HTR-8/SVneo (cell line): ENCODE measurements at regions not wholly inside any gene's neighbourhood (a gene's known extent, or its start where the extent isn't known, plus 50 kb on each side); places are given as distances from the start of the nearest gene placed in this dataset.

Experiments
- DNase-seq: peaks from one replicate; pipeline ENCODE4 v3.0.0; 2011; ENCODE audit warnings: low spot score, mixed read lengths; ENCODE audit not compliant: insufficient read length
- FAIRE-seq: peaks from 2 replicates; lab custom pipeline; 2011; peaks lifted over from hg19 to GRCh38; lab: Jason Lieb, UNC

- no peak for FAIRE-seq
- DNase-seq = no peak
Observed at GRCh38 chr9:80041821-80042220, 470.1 kb downstream of the TLE4 start.

- DNase-seq (no peak), FAIRE-seq (no peak)
Observed at GRCh38 chr9:80040457-80040856, 468.7 kb downstream of the TLE4 start.

GRCh38 chr9:80030801-80031200, 459.0 kb downstream of the TLE4 start:
- no peak for DNase-seq
- FAIRE-seq = no peak

GRCh38 chr9:80028501-80028900, 456.7 kb downstream of the TLE4 start:
- DNase-seq (no peak), FAIRE-seq (no peak)

- no peak for DNase-seq
- FAIRE-seq = no peak
Observed at GRCh38 chr9:80025796-80026520, 454.2 kb downstream of the TLE4 start.

GRCh38 chr9:80025131-80025530, 453.4 kb downstream of the TLE4 start:
- DNase-seq = no peak
- FAIRE-seq = no peak

GRCh38 chr9:80020530-80020929, 448.8 kb downstream of the TLE4 start:
- DNase-seq (no peak), FAIRE-seq (no peak)

- no peak for DNase-seq
- FAIRE-seq = no peak
Observed at GRCh38 chr9:80020056-80020455, 448.3 kb downstream of the TLE4 start.

GRCh38 chr9:80013891-80014290, 442.1 kb downstream of the TLE4 start:
- DNase-seq (no peak), FAIRE-seq (no peak)

GRCh38 chr9:80012557-80013330, 441.0 kb downstream of the TLE4 start:
- FAIRE-seq (no peak), DNase-seq (no peak)

GRCh38 chr9:80009204-80009603, 437.4 kb downstream of the TLE4 start:
- DNase-seq (no peak), FAIRE-seq (no peak)

GRCh38 chr9:80004714-80005113, 432.9 kb downstream of the TLE4 start:
- FAIRE-seq = no peak
- no peak for DNase-seq

GRCh38 chr9:79990536-79990935, 418.8 kb downstream of the TLE4 start:
- DNase-seq (no peak), FAIRE-seq (no peak)

- FAIRE-seq (no peak), DNase-seq (no peak)
Observed at GRCh38 chr9:79989079-79989478, 417.3 kb downstream of the TLE4 start.

GRCh38 chr9:79988126-79988525, 416.4 kb downstream of the TLE4 start:
- no peak for FAIRE-seq

GRCh38 chr9:79986437-79986836, 414.7 kb downstream of the TLE4 start:
- FAIRE-seq = no peak
- no peak for DNase-seq

More at GRCh38 chr9:79988126-79988525, 416.4 kb downstream of the TLE4 start:
- no peak for DNase-seq

GRCh38 chr9:79985772-79986171, 414.0 kb downstream of the TLE4 start:
- FAIRE-seq (no peak), DNase-seq (no peak)

- DNase-seq = no peak
- FAIRE-seq = no peak
Observed at GRCh38 chr9:79985264-79985663, 413.5 kb downstream of the TLE4 start.

GRCh38 chr9:79984429-79985067, 412.8 kb downstream of the TLE4 start:
- FAIRE-seq = no peak

GRCh38 chr9:79980432-79980831, 408.7 kb downstream of the TLE4 start:
- DNase-seq (no peak), FAIRE-seq (no peak)

More at GRCh38 chr9:79984429-79985067, 412.8 kb downstream of the TLE4 start:
- DNase-seq = no peak
